ENCODE measurements at regions not wholly inside any gene's neighbourhood (a gene's known extent, or its start where the extent isn't known, plus 50 kb on each side); places are given as distances from the start of the nearest gene placed in this dataset.

DNA sequence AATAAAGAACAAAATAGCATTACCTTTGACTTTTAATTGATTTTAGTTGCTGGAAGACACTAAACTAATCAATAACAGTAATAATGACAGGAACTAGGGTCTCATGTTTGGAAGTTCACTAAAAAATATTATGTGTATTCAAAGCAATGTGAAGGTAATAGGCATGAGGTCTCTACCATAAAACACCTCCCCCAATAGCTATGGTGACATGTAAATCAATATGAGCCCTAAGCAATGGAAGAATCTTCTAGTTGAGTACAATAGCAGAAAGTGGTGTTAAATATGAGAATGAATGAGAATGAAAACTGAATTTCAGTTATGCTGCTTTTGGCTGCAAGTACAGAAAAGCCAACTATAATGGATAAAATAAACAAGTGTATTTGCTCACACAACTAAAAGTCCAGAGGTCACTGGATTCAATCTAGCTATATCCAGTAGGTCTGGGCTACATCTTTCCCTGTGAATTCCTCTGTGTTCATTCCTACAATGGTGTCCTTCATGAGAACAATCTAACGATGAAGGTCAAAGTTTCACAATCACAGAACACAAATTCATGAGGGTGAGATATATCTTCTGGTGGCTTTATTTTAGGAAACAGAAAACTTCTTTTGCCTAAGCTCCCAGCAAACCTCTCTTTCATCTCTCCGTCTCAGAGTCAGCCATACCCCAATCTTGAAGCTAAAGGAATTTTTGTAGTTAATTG is 728.0 kb downstream of the FSCB start:
- no peak overlapping the region for H2AK5ac ChIP-seq (ENCODE audit: low read length)
- H3K27me3 ChIP-seq (ENCODE audit: insufficient read depth, low read length, poor library complexity) = no peaks in the 10 kb centered on the region
- no peak for DNase-seq
- H3K79me2 ChIP-seq (ENCODE audit: control insufficient read depth, insufficient read depth, low read length) = no peaks in the 10 kb centered on the region
- no peak overlapping the region for H3K18ac ChIP-seq (ENCODE audit: low read length)
- no peak overlapping the region for H2BK5ac ChIP-seq (ENCODE audit: low read length)
- no peak overlapping the region for H3K23ac ChIP-seq (ENCODE audit: low read length)
- H3K36me3 ChIP-seq (ENCODE audit: control insufficient read depth, insufficient read depth, low read length) = no peaks in the 10 kb centered on the region
- no peak overlapping the region for H3K4ac ChIP-seq (ENCODE audit: low read depth, low read length)
- H3K4me2 ChIP-seq (ENCODE audit: low read length) = no peak overlapping the region
- H4K8ac ChIP-seq (ENCODE audit: low read depth, low read length) = no peak overlapping the region
- H3K56ac ChIP-seq (ENCODE audit: low read length) = no peak overlapping the region
- H3K4me1 ChIP-seq (ENCODE audit: control insufficient read depth, low read depth, low read length) = no peaks in the 10 kb centered on the region
- H3K27ac ChIP-seq (ENCODE audit: low read depth, low read length) = no peak overlapping the region
- H4K5ac ChIP-seq (ENCODE audit: low read length) = no peak overlapping the region
- WGBS (ENCODE audit: extremely low coverage, insufficient coverage, low lambda C conversion rate) = no CpG with 5 or more reads among the region's 2 CpGs
- no peak overlapping the region for H3K9ac ChIP-seq (ENCODE audit: low read length)
- no peak overlapping the region for H2BK15ac ChIP-seq (replicated peaks; ENCODE audit: low read depth)
- H3K79me1 ChIP-seq (ENCODE audit: low read length) = no peaks in the 10 kb centered on the region
- no peak overlapping the region for H3K4me3 ChIP-seq (ENCODE audit: low read length)
- no peak overlapping the region for H2BK120ac ChIP-seq (ENCODE audit: low read depth, low read length)

GRCh38 chr14:43778570-43778936 is 728.5 kb downstream of the FSCB start:
- Histone ChIP-seq H2BK120ac (ENCODE audit: low read depth, low read length) (no peak overlapping the region), H2AK5ac (ENCODE audit: low read length) (no peak overlapping the region), H4K8ac (ENCODE audit: low read depth, low read length) (no peak overlapping the region), H3K23ac (ENCODE audit: low read length) (no peak overlapping the region), H3K4me3 (ENCODE audit: low read length) (no peak overlapping the region), H3K4me2 (ENCODE audit: low read length) (no peak overlapping the region), H3K79me2 (ENCODE audit: control insufficient read depth, insufficient read depth, low read length) (no peaks in the 10 kb centered on the region), H3K27me3 (ENCODE audit: insufficient read depth, low read length, poor library complexity) (no peaks in the 10 kb centered on the region), H2BK15ac (replicated peaks; ENCODE audit: low read depth) (no peak overlapping the region), H3K27ac (ENCODE audit: low read depth, low read length) (no peak overlapping the region), H3K9ac (ENCODE audit: low read length) (no peak overlapping the region), H3K56ac (ENCODE audit: low read length) (no peak overlapping the region), H3K18ac (ENCODE audit: low read length) (no peak overlapping the region), H3K4me1 (ENCODE audit: control insufficient read depth, low read depth, low read length) (no peaks in the 10 kb centered on the region), H3K36me3 (ENCODE audit: control insufficient read depth, insufficient read depth, low read length) (no peaks in the 10 kb centered on the region), H4K5ac (ENCODE audit: low read length) (no peak overlapping the region), H2BK5ac (ENCODE audit: low read length) (no peak overlapping the region), H3K4ac (ENCODE audit: low read depth, low read length) (no peak overlapping the region), H3K79me1 (ENCODE audit: low read length) (no peaks in the 10 kb centered on the region)
- no CpG with 5 or more reads among the region's 1 CpG for WGBS (ENCODE audit: extremely low coverage, insufficient coverage, low lambda C conversion rate)
- DNase-seq = no peak

- no peaks in the 10 kb centered on the region for H3K79me2 ChIP-seq (ENCODE audit: control insufficient read depth, insufficient read depth, low read length)
- H2BK5ac ChIP-seq (ENCODE audit: low read length) = no peak overlapping the region
- no peaks in the 10 kb centered on the region for H3K4me1 ChIP-seq (ENCODE audit: control insufficient read depth, low read depth, low read length)
- H2AK5ac ChIP-seq (ENCODE audit: low read length) = no peak overlapping the region
- H4K8ac ChIP-seq (ENCODE audit: low read depth, low read length) = no peak overlapping the region
- H3K4me2 ChIP-seq (ENCODE audit: low read length) = no peak overlapping the region
- H3K9ac ChIP-seq (ENCODE audit: low read length) = no peak overlapping the region
- H3K27me3 ChIP-seq (ENCODE audit: insufficient read depth, low read length, poor library complexity) = no peaks in the 10 kb centered on the region
- no peaks in the 10 kb centered on the region for H3K36me3 ChIP-seq (ENCODE audit: control insufficient read depth, insufficient read depth, low read length)
- DNase-seq = no peak
- no peak overlapping the region for H2BK15ac ChIP-seq (replicated peaks; ENCODE audit: low read depth)
- H3K27ac ChIP-seq (ENCODE audit: low read depth, low read length) = no peak overlapping the region
- H3K79me1 ChIP-seq (ENCODE audit: low read length) = no peaks in the 10 kb centered on the region
- H3K4me3 ChIP-seq (ENCODE audit: low read length) = no peak overlapping the region
- no peak overlapping the region for H4K5ac ChIP-seq (ENCODE audit: low read length)
- H2BK120ac ChIP-seq (ENCODE audit: low read depth, low read length) = no peak overlapping the region
- H3K18ac ChIP-seq (ENCODE audit: low read length) = no peak overlapping the region
- H3K56ac ChIP-seq (ENCODE audit: low read length) = no peak overlapping the region
- no peak overlapping the region for H3K23ac ChIP-seq (ENCODE audit: low read length)
- no peak overlapping the region for H3K4ac ChIP-seq (ENCODE audit: low read depth, low read length)
Observed at GRCh38 chr14:43765474-43765873, 741.6 kb downstream of the FSCB start.

DNA sequence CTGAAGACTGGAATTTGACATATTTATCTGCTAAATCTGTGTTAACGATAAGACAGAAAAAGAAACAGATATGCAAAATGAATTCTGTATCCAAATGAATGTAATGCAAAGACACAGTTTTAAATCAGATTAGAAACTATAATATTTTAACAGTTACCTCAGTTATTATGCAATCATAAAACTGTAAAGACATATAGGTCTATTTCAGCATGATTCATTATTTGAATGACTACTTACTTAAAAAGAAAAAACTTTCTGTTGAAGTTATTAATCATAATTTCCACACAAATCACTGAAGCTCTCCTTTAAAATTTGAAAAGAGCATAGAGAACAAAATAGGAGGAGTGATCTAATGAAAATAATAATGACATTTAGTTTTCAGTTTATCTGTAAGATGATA is 742.6 kb downstream of the FSCB start:
- Histone ChIP-seq H3K79me1 (ENCODE audit: low read length) (no peaks in the 10 kb centered on the region), H3K4me2 (ENCODE audit: low read length) (no peak overlapping the region), H3K4me1 (ENCODE audit: control insufficient read depth, low read depth, low read length) (no peaks in the 10 kb centered on the region), H3K36me3 (ENCODE audit: control insufficient read depth, insufficient read depth, low read length) (no peaks in the 10 kb centered on the region), H2BK5ac (ENCODE audit: low read length) (no peak overlapping the region), H2AK5ac (ENCODE audit: low read length) (no peak overlapping the region), H3K9ac (ENCODE audit: low read length) (no peak overlapping the region), H3K18ac (ENCODE audit: low read length) (no peak overlapping the region), H3K23ac (ENCODE audit: low read length) (no peak overlapping the region), H3K4me3 (ENCODE audit: low read length) (no peak overlapping the region), H3K56ac (ENCODE audit: low read length) (no peak overlapping the region), H2BK15ac (replicated peaks; ENCODE audit: low read depth) (no peak overlapping the region), H3K4ac (ENCODE audit: low read depth, low read length) (no peak overlapping the region), H3K27me3 (ENCODE audit: insufficient read depth, low read length, poor library complexity) (no peaks in the 10 kb centered on the region), H4K5ac (ENCODE audit: low read length) (no peak overlapping the region), H4K8ac (ENCODE audit: low read depth, low read length) (no peak overlapping the region), H3K79me2 (ENCODE audit: control insufficient read depth, insufficient read depth, low read length) (no peaks in the 10 kb centered on the region), H3K27ac (ENCODE audit: low read depth, low read length) (no peak overlapping the region), H2BK120ac (ENCODE audit: low read depth, low read length) (no peak overlapping the region)
- no peak for DNase-seq
- no CpG with 5 or more reads among the region's 1 CpG for WGBS (ENCODE audit: extremely low coverage, insufficient coverage, low lambda C conversion rate)

DNA sequence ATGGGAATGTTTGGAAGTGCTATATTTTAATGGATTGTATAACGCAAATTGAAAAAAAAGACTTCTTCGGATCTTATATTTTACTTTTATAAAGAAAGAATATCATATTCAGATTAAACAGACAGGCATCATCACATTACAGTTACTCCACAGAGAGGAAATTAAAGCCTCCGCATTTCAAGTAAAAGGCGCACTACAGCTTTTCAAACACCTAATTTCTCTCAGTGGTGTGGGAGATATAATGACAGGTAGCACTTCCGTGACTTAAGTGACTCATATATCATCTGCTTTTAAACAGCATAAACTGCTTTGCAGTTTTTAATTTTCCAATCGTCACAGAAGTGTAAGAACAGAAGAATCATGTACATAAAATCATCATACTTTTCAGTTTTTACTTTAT is 751.4 kb downstream of the FSCB start:
- WGBS (ENCODE audit: extremely low coverage, insufficient coverage, low lambda C conversion rate) = no CpG with 5 or more reads among the region's 6 CpGs
- H3K23ac ChIP-seq (ENCODE audit: low read length) = no peak overlapping the region
- H3K18ac ChIP-seq (ENCODE audit: low read length) = no peak overlapping the region
- H3K4me1 ChIP-seq (ENCODE audit: control insufficient read depth, low read depth, low read length) = no peaks in the 10 kb centered on the region
- H2AK5ac ChIP-seq (ENCODE audit: low read length) = no peak overlapping the region
- H3K27me3 ChIP-seq (ENCODE audit: insufficient read depth, low read length, poor library complexity) = no peaks in the 10 kb centered on the region
- no peaks in the 10 kb centered on the region for H3K79me1 ChIP-seq (ENCODE audit: low read length)
- no peaks in the 10 kb centered on the region for H3K36me3 ChIP-seq (ENCODE audit: control insufficient read depth, insufficient read depth, low read length)
- no peaks in the 10 kb centered on the region for H3K79me2 ChIP-seq (ENCODE audit: control insufficient read depth, insufficient read depth, low read length)
- no peak overlapping the region for H2BK5ac ChIP-seq (ENCODE audit: low read length)
- no peak overlapping the region for H4K8ac ChIP-seq (ENCODE audit: low read depth, low read length)
- H3K4ac ChIP-seq (ENCODE audit: low read depth, low read length) = no peak overlapping the region
- no peak overlapping the region for H2BK15ac ChIP-seq (replicated peaks; ENCODE audit: low read depth)
- H2BK120ac ChIP-seq (ENCODE audit: low read depth, low read length) = no peak overlapping the region
- H3K4me3 ChIP-seq (ENCODE audit: low read length) = no peak overlapping the region
- H3K27ac ChIP-seq (ENCODE audit: low read depth, low read length) = no peak overlapping the region
- no peak overlapping the region for H4K5ac ChIP-seq (ENCODE audit: low read length)
- no peak overlapping the region for H3K56ac ChIP-seq (ENCODE audit: low read length)
- H3K4me2 ChIP-seq (ENCODE audit: low read length) = no peak overlapping the region
- H3K9ac ChIP-seq (ENCODE audit: low read length) = no peak overlapping the region
- no peak for DNase-seq

GRCh38 chr14:43754838-43755237 is 752.2 kb downstream of the FSCB start:
- peak; percentile 33 for DNase-seq
- H3K4me2 ChIP-seq (ENCODE audit: low read length) = no peak overlapping the region

More at GRCh38 chr14:43754838-43755237, 752.2 kb downstream of the FSCB start:
- no peak overlapping the region for H2BK15ac ChIP-seq (replicated peaks; ENCODE audit: low read depth)
- H3K4me3 ChIP-seq (ENCODE audit: low read length) = no peak overlapping the region
- no peaks in the 10 kb centered on the region for H3K36me3 ChIP-seq (ENCODE audit: control insufficient read depth, insufficient read depth, low read length)
- H3K23ac ChIP-seq (ENCODE audit: low read length) = no peak overlapping the region
- no peak overlapping the region for H3K4ac ChIP-seq (ENCODE audit: low read depth, low read length)
- no peak overlapping the region for H2BK5ac ChIP-seq (ENCODE audit: low read length)
- no peaks in the 10 kb centered on the region for H3K79me1 ChIP-seq (ENCODE audit: low read length)
- H3K27me3 ChIP-seq (ENCODE audit: insufficient read depth, low read length, poor library complexity) = no peaks in the 10 kb centered on the region
- H4K5ac ChIP-seq (ENCODE audit: low read length) = no peak overlapping the region
- H3K56ac ChIP-seq (ENCODE audit: low read length) = no peak overlapping the region
- no peaks in the 10 kb centered on the region for H3K79me2 ChIP-seq (ENCODE audit: control insufficient read depth, insufficient read depth, low read length)
- no CpG with 5 or more reads among the region's 3 CpGs for WGBS (ENCODE audit: extremely low coverage, insufficient coverage, low lambda C conversion rate)
- H3K18ac ChIP-seq (ENCODE audit: low read length) = no peak overlapping the region
- H2BK120ac ChIP-seq (ENCODE audit: low read depth, low read length) = no peak overlapping the region
- no peak overlapping the region for H2AK5ac ChIP-seq (ENCODE audit: low read length)
- H4K8ac ChIP-seq (ENCODE audit: low read depth, low read length) = no peak overlapping the region
- H3K4me1 ChIP-seq (ENCODE audit: control insufficient read depth, low read depth, low read length) = no peaks in the 10 kb centered on the region
- no peak overlapping the region for H3K27ac ChIP-seq (ENCODE audit: low read depth, low read length)
- H3K9ac ChIP-seq (ENCODE audit: low read length) = no peak overlapping the region
